Umbilical cord (tissue), 1 donor: ENCODE measurements at regions not wholly inside any gene's neighbourhood (a gene's known extent, or its start where the extent isn't known, plus 50 kb on each side); places are given as distances from the start of the nearest gene placed in this dataset.

Experiments
- DNase-seq: peaks from one replicate; pipeline ENCODE4 v3.0.0-alpha.2; 2015; ENCODE audit warnings: low spot score

- DNase-seq: no peak
Measured at GRCh38 chr18:42394238-42394637, 439.2 kb downstream of the PIK3C3 start.

DNA sequence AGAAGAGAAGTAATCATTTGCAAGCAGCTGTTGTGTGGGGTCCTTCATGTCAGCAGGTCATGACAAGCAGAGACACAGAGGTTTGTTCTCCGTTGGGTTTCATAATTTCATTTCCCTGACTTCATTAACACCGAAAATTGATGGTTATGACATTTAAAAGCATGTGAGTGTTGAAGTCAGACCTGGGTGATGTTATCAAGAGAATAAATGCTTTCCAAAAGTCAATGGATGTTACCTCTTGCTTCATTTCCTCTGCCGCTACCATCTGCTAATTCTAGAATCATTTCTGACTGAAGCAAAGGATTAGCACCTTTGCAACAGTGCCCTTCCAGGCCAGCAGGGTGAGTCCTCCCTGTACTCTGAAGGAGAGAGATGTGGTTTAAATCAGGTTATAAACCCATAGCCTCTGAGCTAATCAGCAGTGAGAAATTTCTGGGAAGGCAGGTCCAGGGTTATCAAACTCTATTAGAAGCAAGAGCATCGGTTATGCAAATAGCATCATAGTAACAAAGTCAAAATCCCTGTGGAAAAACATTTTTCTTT is 446.2 kb downstream of the PIK3C3 start:
- no peak for DNase-seq

DNA sequence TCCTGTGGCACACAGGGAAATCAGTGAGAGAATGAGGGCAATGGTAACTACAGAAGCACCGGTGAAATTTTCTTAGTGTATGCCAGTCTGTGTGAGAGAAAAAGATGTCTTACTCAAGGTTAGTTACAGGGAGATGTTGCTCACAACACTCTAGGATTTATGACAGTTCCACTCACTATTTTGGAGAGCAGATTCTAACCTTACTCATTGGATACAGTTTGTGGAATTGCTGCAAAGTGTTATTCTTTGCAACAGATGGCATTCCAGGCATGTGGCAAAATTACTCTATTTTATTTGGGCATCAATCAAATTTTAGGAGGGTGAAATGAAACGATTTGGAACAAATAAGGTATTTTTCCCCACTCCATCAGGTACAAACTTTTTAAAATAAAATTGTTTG is 449.1 kb downstream of the PIK3C3 start:
- no peak for DNase-seq

DNA sequence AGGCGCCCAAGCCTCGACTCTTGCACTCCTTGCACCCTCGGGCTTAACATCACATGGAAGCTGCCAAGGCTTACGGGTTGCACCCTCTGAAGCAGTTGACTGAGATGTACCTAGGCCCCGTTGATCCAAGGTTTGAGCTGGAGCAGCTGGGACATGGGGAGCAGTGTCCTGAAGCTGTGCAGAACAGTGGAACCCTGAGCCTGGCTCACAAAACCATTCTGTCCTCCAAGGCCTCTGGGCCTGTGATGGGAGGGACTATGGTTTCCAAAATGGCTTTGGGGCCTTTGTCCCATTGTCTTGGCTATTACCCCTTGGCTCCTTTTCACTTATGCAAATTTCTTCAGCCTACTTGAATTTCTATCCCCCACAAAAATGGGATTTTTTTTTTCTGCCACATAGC is 454.0 kb downstream of the PIK3C3 start:
- DNase-seq: no peak

GRCh38 chr18:42412281-42412680 is 457.2 kb downstream of the PIK3C3 start:
- DNase-seq: no peak

GRCh38 chr18:42412896-42413295 is 457.9 kb downstream of the PIK3C3 start:
- DNase-seq: no peak

DNA sequence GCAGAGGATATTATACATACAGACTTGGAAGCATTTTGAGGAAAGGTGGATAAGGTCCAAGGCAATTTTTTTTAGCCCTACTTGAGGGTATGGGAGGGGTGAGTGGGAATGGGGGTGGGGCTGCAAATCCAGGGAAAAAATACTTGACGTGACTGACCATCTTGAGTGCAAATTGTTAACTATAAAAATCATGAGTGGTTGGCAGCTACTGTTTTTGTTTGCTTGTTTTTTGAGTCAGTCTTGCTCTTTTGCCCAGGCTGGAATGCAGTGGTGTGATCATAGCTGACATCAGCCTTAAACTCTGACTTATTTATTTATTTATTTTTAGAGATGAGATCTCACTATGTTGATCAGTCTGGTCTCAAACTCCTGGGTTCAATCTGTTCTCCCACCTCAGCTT is 458.8 kb downstream of the PIK3C3 start:
- no peak for DNase-seq

- peak; percentile 44 for DNase-seq
Measured at GRCh38 chr18:42414756-42415454, 459.9 kb downstream of the PIK3C3 start.

DNA sequence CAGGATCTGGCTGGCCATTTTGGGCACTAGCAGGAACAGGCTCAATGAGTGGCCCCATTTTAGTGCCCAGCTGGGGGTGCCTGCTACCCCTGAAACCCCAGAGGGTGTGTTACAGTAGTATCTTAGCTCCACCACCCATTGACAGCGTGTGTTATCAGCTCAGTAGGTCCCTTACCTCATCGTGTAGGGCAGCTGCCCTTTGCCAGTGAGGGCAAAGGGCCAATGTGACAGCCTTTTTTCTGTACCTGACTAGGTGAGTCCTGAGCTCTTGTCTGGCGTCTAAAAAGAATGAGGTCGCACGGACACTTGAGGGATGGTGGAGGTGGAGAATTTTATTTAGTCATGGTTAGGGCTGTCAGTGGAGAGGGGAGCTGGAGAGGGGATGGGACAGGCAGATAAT is 462.2 kb downstream of the PIK3C3 start:
- no peak for DNase-seq

DNA sequence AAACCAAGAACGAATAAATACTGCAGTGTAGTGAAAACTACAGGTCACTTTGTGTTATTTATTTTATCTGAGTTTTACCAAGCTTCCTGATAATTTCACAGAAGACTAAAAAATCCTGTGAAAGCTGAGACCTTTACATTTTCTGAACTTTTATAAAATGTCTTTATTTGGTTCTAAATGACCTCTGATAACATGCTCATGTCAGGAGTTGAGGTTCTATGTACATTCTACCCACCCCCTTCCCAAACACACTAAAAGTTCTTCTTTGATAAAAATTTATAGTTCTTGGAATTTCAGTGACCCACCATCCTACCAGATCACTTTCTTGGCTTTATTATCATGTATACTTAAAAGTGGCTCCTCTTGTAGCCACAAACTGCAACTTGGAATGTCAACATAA is 463.1 kb downstream of the PIK3C3 start:
- no peak for DNase-seq

DNA sequence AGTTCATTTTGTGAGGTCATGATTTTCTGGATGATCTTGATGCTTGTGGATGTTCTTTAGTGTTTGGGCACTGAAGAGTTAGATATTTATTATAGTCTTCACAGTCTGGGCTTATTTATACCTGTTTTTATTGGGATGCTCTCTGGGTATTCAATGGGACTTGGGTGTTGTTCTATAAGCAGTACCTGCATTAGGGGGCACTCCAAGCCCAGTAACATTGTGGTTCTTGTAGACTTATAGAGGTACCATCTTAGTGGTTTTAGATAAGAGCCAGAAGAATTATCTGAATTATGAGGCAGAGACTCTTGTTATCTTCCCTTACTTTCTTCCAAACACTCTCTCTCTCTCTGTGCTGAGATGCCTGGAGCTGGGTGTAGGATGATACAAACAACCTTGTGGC is 470.0 kb downstream of the PIK3C3 start:
- no peak for DNase-seq

GRCh38 chr18:42426496-42427015 is 471.5 kb downstream of the PIK3C3 start:
- no peak for DNase-seq

DNA sequence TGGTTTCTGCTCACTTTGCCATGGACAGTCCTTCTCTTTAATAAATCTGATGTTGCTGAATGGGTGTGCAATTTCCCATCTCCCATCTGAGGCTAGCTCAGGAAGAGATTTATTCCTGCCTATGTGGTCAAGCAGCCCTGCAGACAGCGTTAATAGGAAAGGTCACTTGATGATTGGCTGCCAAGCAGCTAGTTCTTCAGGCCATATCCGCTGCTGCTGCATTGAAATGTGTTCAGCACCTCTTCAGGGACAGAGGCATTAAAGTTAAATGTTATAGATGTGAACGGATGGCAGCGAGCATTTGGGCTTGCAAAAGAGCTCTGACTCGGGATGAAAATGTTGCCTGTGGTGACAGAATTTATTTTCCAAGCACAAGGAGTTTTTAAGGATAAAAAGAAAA is 474.2 kb downstream of the PIK3C3 start:
- DNase-seq: no peak

DNA sequence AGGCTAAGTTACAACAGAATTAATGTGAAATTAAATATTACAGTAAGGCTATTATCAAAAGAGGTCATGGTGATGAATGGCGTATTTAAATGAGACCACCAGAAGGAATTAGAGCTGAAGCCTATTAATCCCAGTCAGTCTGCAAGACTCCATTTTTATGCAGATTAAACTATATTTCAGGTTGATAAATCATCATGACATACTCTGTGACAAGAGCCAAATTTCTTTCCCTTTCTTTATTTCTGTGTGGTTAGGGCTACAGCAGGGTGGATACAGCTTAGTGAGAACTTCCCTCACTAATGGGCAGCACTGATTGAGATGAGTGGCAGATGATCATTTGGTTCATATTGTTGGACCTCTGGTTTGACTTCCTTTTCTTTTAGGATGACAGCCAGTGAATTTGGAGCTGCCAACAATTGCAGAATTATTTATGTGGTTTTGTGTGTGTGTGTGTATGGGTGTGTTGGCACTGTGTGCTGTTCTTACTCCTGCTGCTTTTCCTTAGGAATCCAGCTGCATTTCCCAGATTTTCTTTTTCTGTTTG is 481.3 kb downstream of the PIK3C3 start:
- DNase-seq: no peak

DNA sequence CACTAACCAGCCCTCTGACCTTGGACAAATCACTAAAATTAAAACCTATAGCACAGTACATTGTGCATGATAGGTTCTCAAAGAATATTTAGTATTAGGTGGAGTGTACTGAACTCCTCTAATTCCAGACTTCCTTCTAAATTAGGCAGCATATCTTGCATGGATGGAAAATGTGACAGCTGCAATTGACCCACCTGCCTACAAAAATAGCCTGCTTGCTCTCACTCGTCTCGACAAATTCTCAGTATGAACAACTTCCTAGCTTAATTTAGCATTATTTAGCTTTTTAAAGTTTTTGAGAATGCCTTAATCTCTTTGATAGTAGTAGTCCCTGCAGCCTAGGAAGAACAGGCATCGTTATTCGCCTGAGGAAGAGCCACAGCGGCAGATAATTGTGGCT is 482.0 kb downstream of the PIK3C3 start:
- DNase-seq: no peak

- DNase-seq: no peak
Measured at GRCh38 chr18:42437646-42438045, 482.6 kb downstream of the PIK3C3 start.

DNA sequence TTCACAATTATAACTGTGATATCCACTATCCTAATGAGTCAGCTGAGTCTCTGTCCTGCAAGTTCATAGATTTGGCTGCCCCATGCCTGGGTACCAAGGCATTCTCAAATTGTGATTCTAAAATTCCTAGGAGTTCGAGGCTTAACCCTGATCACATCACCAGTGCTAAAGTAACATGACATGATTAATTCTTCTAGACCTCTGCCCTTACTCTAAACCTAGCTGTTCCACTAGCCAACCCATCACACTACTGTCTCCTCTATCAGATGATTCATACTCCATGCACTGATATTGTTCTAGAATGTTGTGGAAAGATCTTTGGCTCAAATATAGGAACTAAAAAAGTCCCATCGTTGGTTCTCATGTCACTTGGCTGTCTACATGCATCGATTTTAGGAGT is 487.6 kb downstream of the PIK3C3 start:
- no peak for DNase-seq

DNA sequence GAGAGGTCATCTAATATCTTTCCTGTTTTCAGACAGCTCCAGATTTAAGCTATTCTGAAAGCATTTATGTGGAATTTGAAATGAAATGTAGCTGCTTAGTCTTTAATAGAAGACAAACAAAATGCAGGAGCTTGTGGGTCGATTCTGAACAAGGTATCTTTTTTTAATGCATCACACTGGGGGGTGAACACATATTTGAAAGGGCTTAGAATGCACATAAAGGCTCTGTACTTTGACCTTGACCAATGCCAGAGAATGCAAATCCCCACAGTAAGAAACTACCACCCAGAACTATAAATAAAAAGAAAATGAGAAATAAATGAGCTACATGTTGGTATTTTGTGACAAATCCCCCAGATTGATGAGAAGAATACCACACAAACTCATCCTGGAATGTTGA is 489.3 kb downstream of the PIK3C3 start:
- DNase-seq: no peak

- no peak for DNase-seq
Measured at GRCh38 chr18:42445359-42445758, 490.3 kb downstream of the PIK3C3 start.

DNA sequence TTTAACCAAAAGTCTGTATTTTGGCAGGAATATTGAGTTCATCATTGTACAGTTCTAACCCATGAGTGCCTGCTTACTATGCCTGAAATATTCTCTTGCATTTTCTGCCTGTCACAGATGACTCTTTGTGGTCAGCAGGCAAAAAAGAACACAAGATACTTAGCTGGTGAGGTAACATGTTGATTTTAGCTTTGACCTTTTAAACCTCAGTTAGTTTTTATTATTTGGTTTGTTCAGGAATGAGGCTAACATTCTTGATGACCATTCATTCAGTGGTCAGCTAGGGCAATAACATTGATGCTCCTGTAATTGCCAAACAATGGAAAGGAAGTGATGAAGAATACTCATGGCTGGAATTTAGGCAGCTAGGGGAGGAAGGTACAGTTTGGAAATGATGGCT is 491.2 kb downstream of the PIK3C3 start:
- no peak for DNase-seq

DNA sequence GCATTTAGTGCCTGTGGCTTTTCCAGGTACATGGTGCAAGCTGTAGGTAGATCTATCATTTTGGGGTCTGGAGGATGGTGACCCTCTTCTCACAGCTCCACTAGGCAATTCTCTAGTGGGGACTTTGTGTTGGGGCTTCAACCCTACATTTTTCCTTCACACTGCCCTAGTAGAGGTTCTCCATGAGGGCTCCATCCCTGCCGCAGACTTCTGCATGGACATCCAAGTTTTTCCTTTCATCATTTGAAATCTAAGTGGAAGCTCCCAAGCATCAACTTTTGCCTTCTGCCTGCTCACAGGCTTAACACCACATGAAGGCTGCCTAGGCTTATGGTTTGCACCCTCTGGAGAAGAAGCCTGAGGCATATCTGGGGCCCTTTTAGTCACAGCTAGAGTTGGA is 492.7 kb downstream of the PIK3C3 start:
- no peak for DNase-seq

- no peak for DNase-seq
Measured at GRCh38 chr18:42458226-42458625, 503.2 kb downstream of the PIK3C3 start.

DNA sequence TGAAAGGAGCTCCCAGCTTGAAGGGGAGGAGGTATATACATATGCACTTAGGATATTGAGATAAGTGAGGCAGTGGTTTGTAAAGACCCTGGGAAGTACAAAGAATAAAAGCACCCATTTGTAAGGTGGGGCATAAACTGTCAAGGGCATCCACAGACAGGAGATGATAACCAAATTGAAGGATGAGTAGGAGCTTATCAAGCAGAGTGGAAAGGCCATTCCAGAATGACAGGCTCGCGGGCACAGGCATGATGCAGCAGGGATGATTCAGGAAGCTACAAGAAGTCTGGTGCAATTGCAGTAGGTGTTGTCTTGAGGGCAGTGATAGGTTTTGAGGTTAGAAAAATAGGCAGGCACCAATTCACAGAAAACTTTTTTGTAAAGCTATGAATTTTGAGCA is 504.8 kb downstream of the PIK3C3 start:
- no peak for DNase-seq
